Muscle of arm (tissue), 1 donor: ENCODE measurements at regions not wholly inside any gene's neighbourhood (a gene's known extent, or its start where the extent isn't known, plus 50 kb on each side); places are given as distances from the start of the nearest gene placed in this dataset.
"Not testable (repeated sequence)": the region's sequence is repeated elsewhere in the genome, so short reads cannot be mapped to it uniquely, and the experiment has no call there.

Source experiments
- DNase-seq: peaks from one replicate; pipeline ENCODE4 v3.0.0-alpha.2; 2013

GRCh38 chr7:81478664-81479063 lies 291.2 kb downstream of the HGF start:
- no peak for DNase-seq

- not testable (repeated sequence) for DNase-seq
Measured at GRCh38 chr7:81478201-81478600, 291.6 kb downstream of the HGF start.

- DNase-seq: no peak
Measured at GRCh38 chr7:81473236-81473635, 296.6 kb downstream of the HGF start.

GRCh38 chr7:81470724-81471379 lies 299.0 kb downstream of the HGF start:
- DNase-seq: no peak

GRCh38 chr7:81469869-81470723 lies 299.8 kb downstream of the HGF start:
- peak; percentile 81 for DNase-seq

GRCh38 chr7:81469153-81469868 lies 300.5 kb downstream of the HGF start:
- no peak for DNase-seq

- DNase-seq: no peak
Measured at GRCh38 chr7:81468526-81468925, 301.3 kb downstream of the HGF start.

- DNase-seq: no peak
Measured at GRCh38 chr7:81467964-81468363, 301.9 kb downstream of the HGF start.

GRCh38 chr7:81462672-81463071 lies 307.2 kb downstream of the HGF start:
- no peak for DNase-seq

- DNase-seq: no peak
Measured at GRCh38 chr7:81460250-81461045, 309.4 kb downstream of the HGF start.

GRCh38 chr7:81459485-81459884 lies 310.4 kb downstream of the HGF start:
- no peak for DNase-seq

- peak; percentile 43 for DNase-seq
Measured at GRCh38 chr7:81457852-81458522, 311.9 kb downstream of the HGF start.

- DNase-seq: not testable (repeated sequence)
Measured at GRCh38 chr7:81453770-81454169, 316.1 kb downstream of the HGF start.

- DNase-seq: no peak
Measured at GRCh38 chr7:81449105-81449504, 320.7 kb downstream of the HGF start.

- peak; percentile 32 for DNase-seq
Measured at GRCh38 chr7:81447351-81447952, 322.4 kb downstream of the HGF start.

GRCh38 chr7:81446212-81446611 lies 323.6 kb downstream of the HGF start:
- no peak for DNase-seq

- no peak for DNase-seq
Measured at GRCh38 chr7:81445462-81445861, 324.4 kb downstream of the HGF start.

- DNase-seq: no peak
Measured at GRCh38 chr7:81441750-81442149, 328.1 kb downstream of the HGF start.

GRCh38 chr7:81439591-81439990 lies 330.3 kb downstream of the HGF start:
- no peak for DNase-seq

- DNase-seq: not testable (repeated sequence)
Measured at GRCh38 chr7:81437160-81437559, 332.7 kb downstream of the HGF start.
